D341Med (cell line): ENCODE measurements at regions not wholly inside any gene's neighbourhood (a gene's known extent, or its start where the extent isn't known, plus 50 kb on each side); places are given as distances from the start of the nearest gene placed in this dataset.

ENCODE experiments used
- DNase-seq: peaks from one replicate; pipeline ENCODE4 v3.0.0; 2012; ENCODE audit warnings: low spot score

DNA sequence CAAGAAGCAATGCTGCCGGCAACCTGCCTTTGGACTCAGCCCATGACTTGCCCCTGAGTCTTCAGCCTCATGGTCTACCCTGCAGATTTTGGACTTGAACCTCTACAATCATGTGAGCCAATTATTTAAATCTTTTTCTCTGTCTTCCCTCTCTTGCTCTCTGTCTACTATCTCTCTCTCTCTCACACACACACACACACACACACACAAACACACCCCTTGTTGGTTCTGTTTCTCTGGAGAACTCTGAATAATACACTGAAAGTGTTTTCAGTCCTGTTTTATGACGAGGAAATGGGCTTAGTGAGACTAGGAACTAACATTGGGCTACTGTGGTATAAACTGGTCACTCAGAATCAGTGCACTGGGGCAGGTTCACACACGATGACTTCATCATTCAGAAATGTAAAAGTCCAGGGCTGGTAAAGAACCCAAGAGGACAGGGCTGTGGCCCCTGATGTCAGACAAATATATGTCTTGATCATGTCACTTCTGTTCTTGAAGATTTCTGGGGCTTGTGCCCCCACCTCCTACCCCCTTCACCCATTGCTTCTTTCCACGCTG is 266.1 kb upstream of the SIX2 start:
- DNase-seq, result no peak

DNA sequence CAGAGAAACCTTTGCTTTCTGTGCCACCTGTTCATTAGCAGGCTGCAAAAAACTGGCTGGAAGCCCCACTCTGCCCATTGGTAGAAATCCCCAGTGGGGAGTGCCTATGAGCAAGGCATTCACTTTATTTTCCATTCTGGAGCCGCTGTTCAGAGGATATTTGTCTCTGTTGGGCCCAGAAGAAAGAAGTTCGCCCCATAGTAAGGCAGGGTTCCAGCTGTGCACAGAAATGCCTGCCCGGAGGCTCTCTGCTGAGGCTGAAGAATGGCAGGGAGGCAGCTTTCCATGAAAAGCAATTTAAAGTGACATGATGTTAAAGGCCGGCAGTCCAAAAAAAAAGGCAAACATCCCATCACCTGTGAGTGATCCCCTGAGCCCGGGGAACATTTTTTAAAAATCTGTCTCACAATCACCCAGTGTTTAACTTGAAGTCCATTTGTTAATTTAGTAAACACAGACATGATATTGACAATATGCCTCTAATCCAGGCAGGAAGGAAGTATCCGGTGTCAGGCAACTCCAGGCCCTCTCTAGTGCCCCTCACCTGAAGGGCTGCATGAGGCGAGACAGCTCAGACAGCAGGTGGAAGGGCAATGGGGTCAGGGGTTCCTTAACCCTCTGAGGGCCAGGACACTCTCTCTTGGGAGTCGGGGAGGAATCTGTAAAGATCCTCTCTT is 265.1 kb upstream of the SIX2 start:
- DNase-seq, result no peak

DNA sequence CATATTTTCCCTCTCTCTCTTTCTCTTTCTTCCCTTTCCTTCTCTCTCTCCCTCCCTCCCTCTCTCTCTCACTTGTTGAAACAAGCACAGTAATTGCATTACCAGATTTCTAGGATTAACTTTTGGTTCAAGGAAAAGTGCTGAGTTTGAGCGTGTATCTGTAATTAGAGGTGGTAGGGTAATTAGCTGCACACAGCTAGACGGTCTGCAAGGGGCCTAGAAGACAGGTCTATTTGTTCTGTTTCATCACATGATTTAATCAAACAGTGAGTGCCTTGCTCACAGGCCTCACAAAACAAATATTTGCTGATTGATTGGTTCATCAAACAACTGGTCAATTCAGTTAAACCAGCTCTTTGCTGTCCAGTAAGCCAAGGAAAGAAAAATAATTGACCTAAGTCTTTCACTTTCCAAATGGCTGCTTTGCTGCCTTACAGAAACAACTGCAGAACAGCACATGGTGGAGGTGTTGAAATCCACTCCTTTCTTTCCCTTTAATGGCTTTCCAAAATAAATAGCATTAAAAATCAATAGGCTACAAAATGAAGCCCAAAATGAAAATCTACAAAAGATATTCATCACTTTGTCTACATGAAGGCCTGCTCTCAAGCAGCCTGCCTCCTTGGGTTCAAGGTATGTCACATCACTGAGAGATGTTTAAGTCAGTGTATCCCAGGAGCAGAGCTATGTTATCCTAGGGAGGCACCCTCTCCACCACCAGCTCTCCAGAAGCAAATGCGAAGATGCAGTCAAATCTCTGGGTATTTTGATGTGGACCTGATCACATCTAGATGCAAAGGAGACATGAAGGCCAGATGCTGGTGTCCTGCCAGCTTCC is 264.4 kb upstream of the SIX2 start:
- no peak for DNase-seq

DNA sequence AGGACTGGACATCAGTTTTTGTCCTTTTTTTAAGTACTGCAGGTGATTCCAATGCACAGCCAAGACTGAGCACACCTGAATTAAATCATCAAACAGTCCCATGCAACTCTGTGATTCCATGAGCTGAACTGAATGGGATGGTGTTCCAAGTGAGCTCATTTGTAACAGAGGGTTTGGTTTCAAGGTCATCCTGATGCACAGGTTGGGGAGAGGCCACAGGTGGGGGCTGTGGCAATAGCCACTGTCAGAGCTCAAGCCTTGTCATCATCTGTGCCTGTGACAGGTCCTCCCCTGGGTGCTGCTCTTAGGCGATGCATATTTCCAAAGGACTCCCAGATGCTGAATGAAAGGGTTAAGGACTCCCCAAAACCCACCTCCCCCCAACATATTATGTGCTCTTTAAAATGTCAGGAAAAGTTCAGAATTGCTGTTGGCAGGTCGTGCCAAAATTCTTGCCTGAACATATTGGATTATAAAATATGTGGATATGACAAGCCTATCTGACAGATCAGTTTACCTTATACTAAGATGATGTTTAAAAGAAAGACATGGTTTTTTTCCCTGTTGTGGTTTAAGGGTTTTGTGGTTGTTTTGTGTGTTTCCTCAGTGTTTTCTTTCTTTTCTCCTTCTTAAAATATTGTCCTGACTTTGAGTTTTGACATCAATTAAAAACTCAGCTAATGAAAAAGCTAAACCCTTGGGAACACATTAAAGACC is 263.5 kb upstream of the SIX2 start:
- no peak for DNase-seq

DNA sequence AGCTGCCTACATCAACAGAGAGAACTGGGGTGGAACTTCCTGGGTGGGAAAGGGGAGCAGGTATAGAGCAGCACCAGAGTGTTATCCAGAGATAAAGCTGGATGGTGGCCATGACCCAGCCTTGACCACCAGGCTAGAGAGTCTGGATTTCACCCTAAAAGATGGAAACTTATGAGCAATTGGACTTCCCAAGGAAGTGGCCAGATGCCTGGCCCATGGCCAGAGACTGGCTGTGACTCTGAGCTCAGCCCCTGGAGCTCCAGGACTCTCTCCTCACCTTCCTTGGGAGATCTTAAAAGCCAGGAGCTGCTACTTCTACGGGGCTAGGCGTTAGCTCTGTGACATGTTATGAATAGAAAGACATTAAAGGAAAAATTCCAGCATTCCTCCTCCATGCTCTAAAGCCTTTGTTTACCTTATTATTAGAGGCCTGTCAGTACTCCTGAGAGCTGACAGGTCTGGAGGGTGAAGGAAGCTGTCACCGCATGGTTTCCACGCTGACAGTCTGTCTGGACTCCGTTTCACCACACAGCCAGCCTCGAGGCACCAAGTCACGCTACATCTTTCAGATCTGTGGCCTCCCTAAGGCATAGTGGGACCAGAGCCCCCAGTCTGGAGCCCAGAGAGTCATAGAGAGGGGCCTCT is 260.0 kb upstream of the SIX2 start:
- DNase-seq, result no peak

DNA sequence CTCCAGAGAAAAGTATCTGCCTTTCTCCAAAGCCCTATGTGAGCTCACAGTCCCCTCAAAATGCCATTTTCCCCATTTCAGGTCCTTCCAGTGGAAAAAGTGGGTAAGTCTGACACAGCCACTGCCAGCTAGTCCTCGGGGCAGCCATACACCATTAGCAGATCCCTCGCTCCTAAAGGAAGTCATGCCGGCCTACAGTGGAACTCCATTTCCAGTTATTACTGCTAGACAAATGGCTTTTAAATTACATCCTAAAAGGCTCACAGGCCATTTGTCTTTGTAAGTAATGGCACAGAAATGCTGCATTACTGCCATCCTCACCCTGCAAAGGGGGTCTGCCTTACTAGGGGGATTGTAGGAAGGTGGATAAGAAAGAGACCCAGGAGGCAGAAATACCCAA is 259.4 kb upstream of the SIX2 start:
- no peak for DNase-seq

DNA sequence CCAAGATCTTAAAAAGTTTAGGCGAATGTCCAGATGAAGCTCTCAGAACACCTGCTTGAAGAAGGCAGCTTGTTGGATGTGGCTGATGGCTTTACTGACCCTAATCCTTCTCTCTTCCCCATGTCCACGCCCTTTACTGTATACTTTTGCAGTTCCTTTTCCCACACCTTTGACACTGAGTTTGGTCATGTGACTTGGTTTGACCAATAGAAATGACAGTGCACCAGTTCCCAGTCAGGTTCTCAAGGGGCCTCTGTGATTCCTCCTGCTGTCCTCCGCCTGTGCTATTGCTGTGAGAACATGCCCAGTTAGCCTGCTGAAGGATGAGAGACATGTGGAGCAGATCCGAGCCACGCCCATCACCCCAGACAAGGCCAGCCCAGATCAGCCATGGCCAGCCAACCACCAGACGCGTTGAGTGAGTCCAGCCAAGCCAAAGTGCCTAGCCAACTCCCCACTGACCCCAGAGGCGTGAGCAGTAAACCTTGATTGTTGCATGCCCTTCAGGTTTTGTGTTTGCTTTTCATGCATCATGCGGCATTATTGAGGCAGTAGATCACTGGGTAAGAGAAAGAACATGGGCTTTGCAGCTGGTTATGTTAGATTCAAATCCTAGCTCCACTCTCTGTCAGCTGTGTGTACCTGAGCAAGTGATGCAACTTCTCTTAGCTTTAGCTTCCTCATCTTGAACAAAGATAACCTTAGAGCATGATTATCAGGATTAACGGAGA is 258.0 kb upstream of the SIX2 start:
- DNase-seq, result no peak

DNA sequence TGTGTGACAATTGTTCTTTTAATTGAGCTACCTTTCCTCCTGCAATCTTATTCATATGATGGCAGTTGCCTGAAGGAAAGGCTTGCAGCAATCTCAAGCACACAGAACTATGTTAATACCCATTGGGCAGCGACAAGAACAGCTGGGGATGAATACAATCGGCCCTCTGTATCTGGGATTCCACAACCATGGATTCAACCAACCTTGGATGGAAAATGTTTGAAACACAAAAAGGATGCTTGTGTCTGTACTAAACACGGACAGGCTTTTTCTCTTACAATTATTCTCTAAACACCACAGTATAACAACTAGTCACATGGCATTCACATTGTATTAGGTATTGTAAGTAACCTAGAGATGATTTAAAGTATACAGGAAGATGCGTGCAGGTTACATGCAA is 256.1 kb upstream of the SIX2 start:
- no peak for DNase-seq

DNA sequence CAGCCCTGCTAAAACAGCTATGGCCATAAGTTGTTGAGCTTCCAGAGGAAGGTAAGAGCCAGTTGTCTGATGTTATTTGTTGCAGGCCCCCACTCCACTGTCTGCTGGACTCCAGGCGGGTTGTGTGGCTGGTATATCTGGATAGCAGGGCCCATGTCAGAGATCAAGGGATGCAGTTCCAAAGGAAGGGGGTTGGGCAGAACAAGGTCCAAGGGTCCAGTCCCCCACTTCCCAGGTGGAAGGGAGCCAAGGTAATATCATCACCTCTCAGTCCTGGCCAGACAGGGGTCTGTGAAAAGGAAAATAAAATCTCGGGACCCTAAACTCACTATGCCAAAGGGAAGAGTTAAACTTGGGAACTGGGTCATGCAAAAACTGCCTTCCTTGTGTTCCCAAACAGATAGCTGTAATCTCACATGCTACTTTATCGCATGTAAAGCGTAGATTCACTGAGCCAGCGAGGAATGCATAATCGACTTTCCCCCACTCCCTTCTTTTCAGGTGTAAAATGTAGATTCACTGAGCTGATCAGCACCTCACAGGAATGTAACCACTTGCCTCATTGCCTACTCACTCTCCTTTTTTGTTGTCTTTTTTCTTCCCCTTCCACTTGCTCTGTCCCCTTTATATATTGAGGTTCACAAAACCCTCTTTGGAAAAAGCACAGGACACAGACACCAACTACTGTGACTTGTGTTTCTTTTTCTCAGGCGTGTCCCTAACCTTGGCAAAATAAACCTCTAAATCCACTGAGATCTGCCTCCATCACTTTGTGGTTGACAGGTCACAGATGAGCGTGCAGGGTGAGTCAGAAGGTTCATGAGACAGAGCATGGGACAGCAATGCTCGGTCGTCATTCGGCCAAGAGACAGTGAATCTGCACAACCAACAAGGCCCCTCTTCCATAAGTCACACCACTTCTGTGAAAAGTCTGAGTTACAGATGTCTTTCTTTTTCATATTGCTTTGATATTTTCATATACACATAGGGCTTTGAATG is 255.3 kb upstream of the SIX2 start:
- no peak for DNase-seq

DNA sequence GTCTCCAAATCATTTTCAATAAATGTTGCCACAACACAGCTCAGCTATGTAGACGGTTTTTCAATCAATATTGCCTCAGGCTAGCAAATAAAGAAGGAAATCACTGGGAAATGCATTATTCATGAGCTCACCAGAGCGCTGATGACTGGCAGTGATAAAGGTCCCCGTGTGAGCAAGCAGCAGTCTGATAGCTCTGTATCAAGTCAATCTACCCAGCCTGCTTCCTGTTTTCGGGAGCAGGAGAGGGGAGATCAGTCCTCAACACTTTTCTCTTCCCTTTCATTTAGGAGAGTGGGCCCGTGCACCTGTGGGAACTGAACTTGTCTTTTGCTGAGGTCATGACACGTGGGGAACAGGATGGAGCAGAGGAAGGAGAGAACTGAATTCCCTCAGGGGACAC is 253.9 kb upstream of the SIX2 start:
- DNase-seq, result no peak

DNA sequence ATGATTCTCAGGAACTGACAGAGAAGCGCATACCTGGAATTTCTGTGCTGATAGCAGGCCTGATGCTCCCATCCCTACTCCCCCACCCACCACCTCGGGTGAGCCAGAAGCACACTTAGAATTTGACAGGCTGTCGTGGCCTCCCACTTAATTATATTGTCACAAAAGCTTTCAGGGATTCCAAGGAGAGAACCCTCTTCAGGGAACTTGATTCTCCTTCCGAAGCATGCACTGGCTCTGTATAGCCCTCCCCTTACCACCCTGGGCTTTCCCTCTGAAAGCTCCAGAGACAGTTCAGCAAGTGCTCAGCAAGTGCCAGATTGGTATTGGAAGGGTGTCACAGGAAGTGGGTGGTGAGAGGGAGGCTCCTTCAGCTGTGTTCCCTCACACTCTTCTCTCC is 252.5 kb upstream of the SIX2 start:
- DNase-seq, result no peak

DNA sequence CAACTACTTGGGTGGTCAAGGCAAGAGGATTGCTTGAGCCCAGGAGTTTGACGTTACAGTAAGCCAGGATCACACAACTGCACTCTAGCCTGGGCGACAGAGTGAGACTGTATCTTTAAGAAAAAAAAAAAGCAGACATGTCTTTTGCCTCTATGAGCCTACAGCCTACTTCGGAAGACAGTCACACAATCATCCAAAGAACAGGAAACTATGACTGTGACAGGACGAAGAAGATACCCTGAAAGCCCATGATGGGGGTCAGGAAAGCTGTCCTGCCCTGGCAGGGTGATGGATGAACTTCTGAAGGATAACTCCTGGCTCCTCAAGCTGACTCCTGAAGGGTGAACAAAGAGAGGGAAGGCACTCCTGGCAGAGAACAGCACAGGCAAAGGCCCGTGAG is 251.7 kb upstream of the SIX2 start:
- DNase-seq, result no peak

DNA sequence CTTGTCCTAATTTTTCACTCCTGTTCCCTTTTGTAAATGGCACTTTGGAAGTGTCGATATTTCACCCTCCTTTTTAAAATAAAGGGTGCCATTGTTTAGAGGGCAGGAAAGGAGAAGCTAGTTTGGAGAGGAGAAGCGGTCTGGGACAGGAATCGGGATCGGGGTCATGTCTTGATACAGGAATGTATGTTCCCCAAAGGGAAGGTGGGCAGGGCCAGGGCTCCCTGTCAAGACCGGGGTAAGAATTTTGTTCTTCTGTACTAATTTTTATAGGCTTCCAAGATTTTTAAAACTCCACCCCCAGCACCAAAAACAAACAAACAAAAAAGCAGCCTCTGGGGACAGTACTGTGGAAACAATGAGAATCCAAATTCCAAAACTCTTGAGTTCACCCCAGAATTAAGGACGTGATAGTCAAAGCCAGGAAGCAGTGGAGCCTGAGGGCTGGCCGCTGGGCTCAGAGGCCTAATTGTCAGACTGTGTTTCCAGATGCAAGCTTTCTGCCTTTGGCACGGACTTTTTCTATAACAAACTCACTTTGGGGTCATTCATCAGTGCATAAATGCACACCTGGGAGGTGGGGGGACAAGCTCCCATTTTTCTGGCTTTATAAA is 250.4 kb upstream of the SIX2 start:
- no peak for DNase-seq

DNA sequence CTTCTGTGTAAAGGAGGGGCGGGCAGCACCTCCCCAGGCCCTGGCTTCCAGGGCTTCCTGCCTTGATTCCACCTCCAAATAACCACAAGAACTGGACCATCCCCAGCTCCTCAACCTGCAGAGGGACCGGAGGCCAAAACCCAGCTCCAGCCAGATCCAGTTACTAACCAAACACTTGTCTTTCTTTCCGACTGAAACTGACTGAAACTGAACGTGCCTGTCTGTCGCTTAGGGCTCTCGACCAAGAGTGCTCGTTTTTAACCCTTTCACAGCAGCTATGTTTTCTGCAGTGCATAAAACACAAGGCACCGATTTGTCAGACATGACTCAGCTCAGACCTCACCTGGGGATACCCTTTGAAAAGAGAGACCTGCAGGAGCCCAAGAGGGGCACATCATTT is 249.9 kb upstream of the SIX2 start:
- DNase-seq, result no peak

DNA sequence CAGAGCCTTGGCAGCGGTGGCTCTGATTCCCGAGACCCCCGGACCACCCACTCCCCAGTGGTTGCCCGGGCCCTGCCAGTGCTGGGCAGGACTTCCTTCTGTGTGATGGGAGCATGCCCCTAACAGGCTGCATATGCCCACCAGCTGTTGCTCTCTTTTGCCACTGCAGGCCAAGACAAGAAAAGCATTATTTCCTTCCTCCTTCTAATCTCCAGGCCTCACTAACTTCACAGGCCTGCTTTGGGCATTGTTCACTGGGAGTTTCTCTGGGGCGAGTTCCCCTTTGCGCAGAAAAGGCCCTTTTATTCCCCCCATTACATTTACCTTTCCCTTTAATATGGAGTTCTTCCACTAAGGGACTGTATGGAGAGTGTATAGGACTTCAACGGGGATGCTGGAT is 249.1 kb upstream of the SIX2 start:
- DNase-seq, result no peak

DNA sequence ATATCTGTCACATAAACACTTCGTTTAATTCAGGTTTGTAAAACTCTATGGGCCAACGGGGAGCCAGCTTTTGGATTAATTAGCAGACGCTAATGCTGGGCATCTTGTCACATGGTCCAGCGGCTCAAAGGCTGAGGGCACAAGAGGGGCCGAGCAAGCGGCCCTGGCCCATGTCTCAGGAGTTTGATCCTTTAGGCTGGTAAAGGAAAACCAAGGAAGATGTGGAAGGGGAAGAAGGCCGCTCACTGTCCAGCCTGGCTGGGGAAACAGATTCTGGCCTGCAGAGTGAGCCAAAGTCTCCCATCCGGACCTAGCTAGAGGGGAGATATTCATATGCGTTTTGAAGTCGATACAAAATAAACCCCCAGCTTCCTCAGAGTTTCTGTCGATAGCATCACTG is 248.6 kb upstream of the SIX2 start:
- DNase-seq, result no peak

DNA sequence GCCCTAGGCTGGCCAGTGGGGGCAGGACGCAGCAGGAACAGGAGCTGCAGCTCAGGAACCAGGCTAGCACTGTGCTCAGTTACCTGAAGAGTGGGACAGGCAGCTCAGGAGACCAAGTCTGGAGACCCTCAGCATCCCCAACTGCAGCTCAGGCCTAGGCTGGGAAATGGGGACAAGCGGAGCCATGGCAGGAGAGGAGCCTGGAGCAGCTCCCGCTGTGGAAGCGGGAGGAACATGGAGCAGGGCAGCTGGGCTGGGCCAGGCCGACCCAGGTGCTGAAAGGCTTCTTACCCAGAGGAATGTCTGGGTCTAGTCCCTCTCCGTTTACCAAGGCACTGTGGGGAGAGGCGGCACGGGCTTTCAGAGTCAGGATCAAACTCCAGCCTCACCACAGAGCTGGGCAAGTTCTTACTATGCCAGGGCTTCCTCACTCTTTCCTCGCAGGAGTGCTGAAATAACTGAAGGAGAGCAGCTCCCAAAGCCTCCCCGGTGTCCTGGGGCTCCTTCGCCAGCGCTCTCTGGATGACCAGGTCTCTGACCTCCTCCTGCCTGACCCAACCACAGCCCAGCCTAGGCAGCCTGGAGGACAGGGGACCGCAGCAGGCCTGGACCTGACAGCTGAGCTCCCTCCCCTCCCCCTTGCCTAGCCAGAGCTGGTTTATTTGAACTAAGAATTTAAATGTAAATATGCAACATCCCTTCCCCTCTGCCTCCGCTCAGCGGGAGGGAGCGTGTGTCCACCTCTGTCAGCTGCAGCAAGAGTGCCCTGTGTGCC is 247.8 kb upstream of the SIX2 start:
- DNase-seq, result no peak

DNA sequence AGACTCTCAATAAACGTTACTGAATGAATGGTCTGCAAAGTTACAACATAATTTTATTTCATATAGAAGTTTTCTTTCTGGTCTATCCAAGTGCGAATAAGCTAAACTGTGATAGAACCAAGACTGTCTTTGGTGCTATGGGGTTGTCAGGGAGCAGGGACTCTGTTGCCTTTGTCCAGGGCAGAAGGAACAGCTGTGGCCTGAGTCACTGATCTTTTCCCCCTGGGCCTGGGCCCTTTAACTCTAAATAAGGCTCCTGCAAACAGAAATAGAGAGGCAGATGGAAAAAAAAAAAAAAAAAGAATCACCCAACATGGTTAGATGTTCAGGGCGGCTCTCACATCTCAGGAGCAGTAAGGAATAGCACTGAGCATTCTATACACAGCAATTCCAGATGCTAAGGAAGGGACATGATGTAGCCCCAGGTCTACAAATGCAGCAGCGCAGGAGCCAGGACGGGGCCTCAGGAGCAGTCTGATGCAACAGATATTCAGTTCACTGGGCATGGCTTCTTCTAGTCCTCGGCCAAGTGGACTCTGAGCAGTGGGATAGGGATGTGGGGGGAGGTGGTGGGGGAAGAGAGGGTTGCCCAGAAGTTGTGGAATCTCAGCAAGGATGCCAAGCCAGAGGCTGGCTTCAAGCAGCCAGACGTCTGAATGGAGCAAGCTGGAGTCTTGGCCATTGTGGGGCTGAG is 247.1 kb upstream of the SIX2 start:
- DNase-seq, result no peak

DNA sequence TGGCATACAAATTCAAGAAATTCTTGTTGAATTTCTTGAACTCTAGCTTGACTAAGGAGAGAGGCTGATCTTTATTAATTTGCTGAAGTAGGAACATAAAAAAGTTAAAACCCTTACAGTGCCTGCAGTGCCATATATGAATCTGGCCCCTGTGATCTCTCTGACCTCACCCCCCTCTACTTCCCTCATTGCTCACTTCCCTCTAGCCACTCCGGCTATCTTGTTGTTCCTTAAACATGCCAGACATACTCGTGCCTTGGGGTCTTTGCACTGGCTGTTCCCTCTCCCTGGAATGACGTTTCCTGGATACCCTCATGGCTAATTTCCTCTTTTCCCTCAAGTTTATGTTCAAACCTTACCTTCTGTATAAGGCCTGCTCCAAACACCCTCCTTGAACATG is 246.3 kb upstream of the SIX2 start:
- DNase-seq, result no peak
